ENCODE measurements at regions not wholly inside any gene's neighbourhood (a gene's known extent, or its start where the extent isn't known, plus 50 kb on each side); places are given as distances from the start of the nearest gene placed in this dataset.

GRCh38 chr10:106395041-106395749, 769.3 kb downstream of the SORCS1 start:
- Histone ChIP-seq H3K27me3 (replicated peaks in 1 of 7) (no peaks in the 10 kb centered on the region), H3K9me3 (no peaks in the 10 kb centered on the region), H3K4me1 (no peaks in the 10 kb centered on the region), H3K36me3 (no peaks in the 10 kb centered on the region), H3K27ac (no peak overlapping the region), H3K4me3 (no peak overlapping the region)
- WGBS, 5 donors, result 58 to 87% (median 61%) methylated on average over 3 of the region's 3 CpGs
- TF ChIP-seq POLR2AphosphoS5 (IDR thresholded peaks at IDR 0.05), result no peak
- TF ChIP-seq POLR2A (IDR thresholded peaks at IDR 0.05), result no peak
- no peak for TF ChIP-seq CTCF (IDR thresholded peaks at IDR 0.05 in 8 of 11, conservative IDR thresholded peaks at IDR 0.05 in 3 of 11)
- intact Hi-C loops (cut with DNase I; ENCODE audit: low total_unique reads), result no loop called here
- DNase-seq, result no peak

- TF ChIP-seq POLR2A (IDR thresholded peaks at IDR 0.05) (no peak), CTCF (IDR thresholded peaks at IDR 0.05 in 8 of 11, conservative IDR thresholded peaks at IDR 0.05 in 3 of 11) (no peak), POLR2AphosphoS5 (IDR thresholded peaks at IDR 0.05) (no peak)
These were observed 771.7 kb downstream of the SORCS1 start for GRCh38 chr10:106392778-106393177.

GRCh38 chr10:106387063-106387462, 777.4 kb downstream of the SORCS1 start:
- Histone ChIP-seq H3K36me3 (no peaks in the 10 kb centered on the region), H3K4me1 (no peaks in the 10 kb centered on the region), H3K9me3 (peaks cover 0 to under 1% (median 0%) of the 10 kb centered on the region in 8 donors), H3K27me3 (replicated peaks in 1 of 7) (no peaks in the 10 kb centered on the region), H3K4me3 (no peak overlapping the region), H3K27ac (no peak overlapping the region)
- intact Hi-C loops (cut with DNase I; ENCODE audit: low total_unique reads), result no loop called here
- no peak for DNase-seq
- TF ChIP-seq POLR2AphosphoS5 (IDR thresholded peaks at IDR 0.05) (no peak), POLR2A (IDR thresholded peaks at IDR 0.05) (no peak), CTCF (IDR thresholded peaks at IDR 0.05 in 8 of 11, conservative IDR thresholded peaks at IDR 0.05 in 3 of 11) (no peak)

More at GRCh38 chr10:106392778-106393177, 771.7 kb downstream of the SORCS1 start:
- Histone ChIP-seq H3K4me1 (no peaks in the 10 kb centered on the region), H3K36me3 (no peaks in the 10 kb centered on the region), H3K9me3 (no peaks in the 10 kb centered on the region), H3K27ac (no peak overlapping the region), H3K27me3 (replicated peaks in 1 of 7) (no peaks in the 10 kb centered on the region), H3K4me3 (no peak overlapping the region)
- intact Hi-C loops (cut with DNase I; ENCODE audit: low total_unique reads), result no loop called here
- no peak for DNase-seq
- WGBS, 5 donors, result 62 to 74% (median 71%) methylated on average over 4 of the region's 4 CpGs

- intact Hi-C loops (cut with DNase I; ENCODE audit: low total_unique reads), result no loop called here
- H3K4me3 ChIP-seq, result no peak overlapping the region
- no peaks in the 10 kb centered on the region for H3K36me3 ChIP-seq
- TF ChIP-seq CTCF (IDR thresholded peaks at IDR 0.05 in 8 of 11, conservative IDR thresholded peaks at IDR 0.05 in 3 of 11) (no peak), POLR2A (IDR thresholded peaks at IDR 0.05) (no peak), POLR2AphosphoS5 (IDR thresholded peaks at IDR 0.05) (no peak)
- H3K27me3 ChIP-seq (replicated peaks in 1 of 7), result no peaks in the 10 kb centered on the region
- no peak for DNase-seq
- no peak overlapping the region for H3K27ac ChIP-seq
- WGBS, 5 donors, result 53 to 69% (median 58%) methylated on average over 5 of the region's 5 CpGs
- H3K9me3 ChIP-seq, result peaks cover 0 to 19% (median 5%) of the 10 kb centered on the region in 8 donors
- no peaks in the 10 kb centered on the region for H3K4me1 ChIP-seq
These were observed 780.0 kb downstream of the SORCS1 start for GRCh38 chr10:106384496-106384895.

Data from spleen (tissue), 11 donors.